ENCODE measurements at regions not wholly inside any gene's neighbourhood (a gene's known extent, or its start where the extent isn't known, plus 50 kb on each side); places are given as distances from the start of the nearest gene placed in this dataset.

DNA sequence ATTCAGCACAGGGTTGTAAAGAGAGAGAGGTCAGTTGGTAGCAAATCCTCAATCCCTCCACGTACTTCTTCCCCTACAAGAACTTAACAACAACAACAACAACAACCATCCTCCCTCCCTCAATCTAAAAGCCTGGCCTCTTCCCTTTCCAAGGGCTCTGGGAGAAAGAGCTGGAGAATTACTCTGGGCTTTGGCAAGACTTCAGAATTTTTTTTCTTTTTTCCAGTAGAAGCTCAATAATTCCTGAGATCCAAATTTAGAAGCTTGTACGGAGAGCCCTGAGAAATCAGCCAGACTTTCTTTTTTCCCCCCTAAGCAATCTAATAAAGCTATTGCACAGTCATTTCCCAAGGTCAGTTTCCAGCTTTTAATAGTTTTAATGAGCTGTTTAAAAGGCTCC, 95.8 kb upstream of the CACNA2D3 start:
- TF ChIP-seq POLR2A (IDR thresholded peaks at IDR 0.05) (no peak), CTCF (IDR thresholded peaks at IDR 0.05) (no peak)

All from breast epithelium (tissue), 3 donors.